GM19372 (cell line): ENCODE measurements at regions not wholly inside any gene's neighbourhood (a gene's known extent, or its start where the extent isn't known, plus 50 kb on each side); places are given as distances from the start of the nearest gene placed in this dataset.

Source experiments
- ATAC-seq: cut with Tn5 transposase; IDR thresholded peaks from one replicate; pipeline ENCODE4 v1.9.1; 2021; ENCODE audit warnings: mild to moderate bottlenecking, low read depth, moderate library complexity; ENCODE audit not compliant: unreplicated experiment

GRCh38 chr1:90104941-90105538 lies 110.1 kb downstream of the ZNF326 start:
- no peak for ATAC-seq

- ATAC-seq: no peak
These were observed 105.7 kb downstream of the ZNF326 start for GRCh38 chr1:90100566-90100965.

- ATAC-seq: no peak
These were observed 97.5 kb downstream of the ZNF326 start for GRCh38 chr1:90092441-90092840.
